ENCODE measurements at regions not wholly inside any gene's neighbourhood (a gene's known extent, or its start where the extent isn't known, plus 50 kb on each side); places are given as distances from the start of the nearest gene placed in this dataset.

GRCh38 chr12:126782083-126782482, 1484.9 kb upstream of the TMEM132C start:
- DNase-seq (no peak), ATAC-seq (no peak)
- Histone ChIP-seq H3K27me3 (no peaks in the 10 kb centered on the region), H3K9me3 (no peaks in the 10 kb centered on the region), H3K4me1 (no peaks in the 10 kb centered on the region), H3K4me3 (no peak overlapping the region), H3K36me3 (no peaks in the 10 kb centered on the region), H3K27ac (no peak overlapping the region)
- intact Hi-C loops (cut with DNase I; ENCODE audit: low total_unique reads), result no loop called here
- TF ChIP-seq POLR2A (IDR thresholded peaks at IDR 0.05), result no peak
- TF ChIP-seq CTCF (IDR thresholded peaks at IDR 0.05 in 4 of 5, conservative IDR thresholded peaks at IDR 0.05 in 1 of 5), result no peak
- in situ Hi-C loops (cut with MboI; ENCODE audit: low sequenced_read_pairs in 4 of 4), result no loop called here

- Histone ChIP-seq H3K36me3 (no peaks in the 10 kb centered on the region), H3K27ac (no peak overlapping the region), H3K4me3 (no peak overlapping the region), H3K9me3 (no peaks in the 10 kb centered on the region), H3K4me1 (no peaks in the 10 kb centered on the region), H3K27me3 (no peaks in the 10 kb centered on the region)
- ATAC-seq (no peak), DNase-seq (no peak)
- in situ Hi-C loops (cut with MboI; ENCODE audit: low sequenced_read_pairs in 4 of 4), result no loop called here
- intact Hi-C loops (cut with DNase I; ENCODE audit: low total_unique reads), result no loop called here
- TF ChIP-seq CTCF (IDR thresholded peaks at IDR 0.05 in 4 of 5, conservative IDR thresholded peaks at IDR 0.05 in 1 of 5) (no peak), POLR2A (IDR thresholded peaks at IDR 0.05) (no peak)
Observed at GRCh38 chr12:126784328-126784921, 1482.5 kb upstream of the TMEM132C start.

- intact Hi-C loops (cut with DNase I; ENCODE audit: low total_unique reads), result no loop called here
Observed at GRCh38 chr12:126789963-126790362, 1477.0 kb upstream of the TMEM132C start.

GRCh38 chr12:126791122-126791521, 1475.8 kb upstream of the TMEM132C start:
- TF ChIP-seq CTCF (IDR thresholded peaks at IDR 0.05 in 4 of 5, conservative IDR thresholded peaks at IDR 0.05 in 1 of 5) (no peak), POLR2A (IDR thresholded peaks at IDR 0.05) (no peak)
- Histone ChIP-seq H3K9me3 (no peaks in the 10 kb centered on the region), H3K4me3 (no peak overlapping the region), H3K27ac (no peak overlapping the region), H3K36me3 (no peaks in the 10 kb centered on the region), H3K4me1 (no peaks in the 10 kb centered on the region), H3K27me3 (no peaks in the 10 kb centered on the region)
- in situ Hi-C loops (cut with MboI; ENCODE audit: low sequenced_read_pairs in 4 of 4) (no loop called here), intact Hi-C loops (cut with DNase I; ENCODE audit: low total_unique reads) (no loop called here)
- DNase-seq (no peak), ATAC-seq (no peak)

More at GRCh38 chr12:126789963-126790362, 1477.0 kb upstream of the TMEM132C start:
- ATAC-seq (no peak), DNase-seq (no peak)
- Histone ChIP-seq H3K4me3 (no peak overlapping the region), H3K9me3 (no peaks in the 10 kb centered on the region), H3K27me3 (no peaks in the 10 kb centered on the region), H3K36me3 (no peaks in the 10 kb centered on the region), H3K4me1 (no peaks in the 10 kb centered on the region), H3K27ac (no peak overlapping the region)
- TF ChIP-seq CTCF (IDR thresholded peaks at IDR 0.05 in 4 of 5, conservative IDR thresholded peaks at IDR 0.05 in 1 of 5) (no peak), POLR2A (IDR thresholded peaks at IDR 0.05) (no peak)
- in situ Hi-C loops (cut with MboI; ENCODE audit: low sequenced_read_pairs in 4 of 4), result no loop called here

GRCh38 chr12:126792411-126792810, 1474.6 kb upstream of the TMEM132C start:
- ATAC-seq (no peak), DNase-seq (no peak)
- Histone ChIP-seq H3K4me1 (no peaks in the 10 kb centered on the region), H3K4me3 (no peak overlapping the region), H3K36me3 (no peaks in the 10 kb centered on the region), H3K27ac (no peak overlapping the region), H3K9me3 (no peaks in the 10 kb centered on the region), H3K27me3 (no peaks in the 10 kb centered on the region)
- intact Hi-C loops (cut with DNase I; ENCODE audit: low total_unique reads) (no loop called here), in situ Hi-C loops (cut with MboI; ENCODE audit: low sequenced_read_pairs in 4 of 4) (no loop called here)
- TF ChIP-seq POLR2A (IDR thresholded peaks at IDR 0.05) (no peak), CTCF (IDR thresholded peaks at IDR 0.05 in 4 of 5, conservative IDR thresholded peaks at IDR 0.05 in 1 of 5) (no peak)

Data from gastrocnemius medialis (tissue), 4 donors.